ENCODE measurements at regions not wholly inside any gene's neighbourhood (a gene's known extent, or its start where the extent isn't known, plus 50 kb on each side); places are given as distances from the start of the nearest gene placed in this dataset.
"Not testable (repeated sequence)": the region's sequence is repeated elsewhere in the genome, so short reads cannot be mapped to it uniquely, and the experiment has no call there.

GRCh38 chr16:29234536-29235275 is 171.8 kb downstream of the NPIPB11 start:
- H4K20me1 ChIP-seq (ENCODE audit: insufficient read depth, low read length); H3K4me2 ChIP-seq (ENCODE audit: low read length); BruUV-seq (replicated peaks); H2AFZ ChIP-seq (ENCODE audit: low read length); H3K79me2 ChIP-seq (ENCODE audit: insufficient read depth, low read depth, low read length); H3K27ac ChIP-seq (ENCODE audit: low read depth, low read length, poor library complexity, severe bottlenecking); H3K4me1 ChIP-seq (ENCODE audit: insufficient read depth, low read length, poor library complexity, severe bottlenecking); POLR2A ChIA-PET; H3K36me3 ChIP-seq (ENCODE audit: insufficient read depth, low read length); DNase-seq (ENCODE audit: low spot score); intact Hi-C loops (cut with micrococcal nuclease; ENCODE audit: unreplicated experiment); H3K9me2 ChIP-seq (ENCODE audit: insufficient read depth, low read length); CTCF ChIA-PET (ENCODE audit: unreplicated experiment); H3K9me3 ChIP-seq (ENCODE audit: low read length); H3K4me3 ChIP-seq (ENCODE audit: low read depth, low read length, poor library complexity, severe bottlenecking): not testable (repeated sequence)

GRCh38 chr16:29233705-29234404 is 172.7 kb downstream of the NPIPB11 start:
- DNase-seq (ENCODE audit: low spot score); POLR2A ChIA-PET; H3K4me3 ChIP-seq (ENCODE audit: low read depth, low read length, poor library complexity, severe bottlenecking); H3K4me2 ChIP-seq (ENCODE audit: low read length); H3K36me3 ChIP-seq (ENCODE audit: insufficient read depth, low read length); H3K9me3 ChIP-seq (ENCODE audit: low read length); H3K9me2 ChIP-seq (ENCODE audit: insufficient read depth, low read length); H4K20me1 ChIP-seq (ENCODE audit: insufficient read depth, low read length); BruUV-seq (replicated peaks); H3K4me1 ChIP-seq (ENCODE audit: insufficient read depth, low read length, poor library complexity, severe bottlenecking); H3K27ac ChIP-seq (ENCODE audit: low read depth, low read length, poor library complexity, severe bottlenecking); intact Hi-C loops (cut with micrococcal nuclease; ENCODE audit: unreplicated experiment); CTCF ChIA-PET (ENCODE audit: unreplicated experiment); H2AFZ ChIP-seq (ENCODE audit: low read length); H3K79me2 ChIP-seq (ENCODE audit: insufficient read depth, low read depth, low read length): not testable (repeated sequence)

- intact Hi-C loops (cut with micrococcal nuclease; ENCODE audit: unreplicated experiment) = no loop called here
- Histone ChIP-seq H3K9me2 (ENCODE audit: insufficient read depth, low read length) (no peaks in the 10 kb centered on the region), H3K4me3 (ENCODE audit: low read depth, low read length, poor library complexity, severe bottlenecking) (no peak overlapping the region), H4K20me1 (ENCODE audit: insufficient read depth, low read length) (no peaks in the 10 kb centered on the region), H3K36me3 (ENCODE audit: insufficient read depth, low read length) (no peaks in the 10 kb centered on the region), H3K9me3 (ENCODE audit: low read length) (no peaks in the 10 kb centered on the region), H3K79me2 (ENCODE audit: insufficient read depth, low read depth, low read length) (no peaks in the 10 kb centered on the region), H3K4me1 (ENCODE audit: insufficient read depth, low read length, poor library complexity, severe bottlenecking) (no peaks in the 10 kb centered on the region), H2AFZ (ENCODE audit: low read length) (no peak overlapping the region), H3K27ac (ENCODE audit: low read depth, low read length, poor library complexity, severe bottlenecking) (no peak overlapping the region), H3K4me2 (ENCODE audit: low read length) (no peak overlapping the region)
- BruUV-seq (replicated peaks) = no TSS peak
- CTCF ChIA-PET (ENCODE audit: unreplicated experiment) = no interaction called here
- DNase-seq (ENCODE audit: low spot score) = no peak
- POLR2A ChIA-PET = no interaction called here
- TF ChIP-seq CTCF (conservative IDR thresholded peaks at IDR 0.05; ENCODE audit: low read length) = no peak
- no peak for TF ChIP-seq EZH2phosphoT487 (IDR thresholded peaks at IDR 0.05; ENCODE audit: borderline replicate concordance, low read depth, low read length)
Observed at GRCh38 chr16:29232811-29233704, 173.5 kb downstream of the NPIPB11 start.

- H3K4me1 ChIP-seq (ENCODE audit: insufficient read depth, low read length, poor library complexity, severe bottlenecking); POLR2A ChIA-PET; DNase-seq (ENCODE audit: low spot score); H3K36me3 ChIP-seq (ENCODE audit: insufficient read depth, low read length); H3K79me2 ChIP-seq (ENCODE audit: insufficient read depth, low read depth, low read length); H3K27ac ChIP-seq (ENCODE audit: low read depth, low read length, poor library complexity, severe bottlenecking); H4K20me1 ChIP-seq (ENCODE audit: insufficient read depth, low read length); intact Hi-C loops (cut with micrococcal nuclease; ENCODE audit: unreplicated experiment); H3K4me3 ChIP-seq (ENCODE audit: low read depth, low read length, poor library complexity, severe bottlenecking); H3K9me3 ChIP-seq (ENCODE audit: low read length); CTCF ChIA-PET (ENCODE audit: unreplicated experiment); BruUV-seq (replicated peaks); H3K4me2 ChIP-seq (ENCODE audit: low read length); H2AFZ ChIP-seq (ENCODE audit: low read length); H3K9me2 ChIP-seq (ENCODE audit: insufficient read depth, low read length): not testable (repeated sequence)
Observed at GRCh38 chr16:29232160-29232705, 174.3 kb downstream of the NPIPB11 start.
